ENCODE measurements at regions not wholly inside any gene's neighbourhood (a gene's known extent, or its start where the extent isn't known, plus 50 kb on each side); places are given as distances from the start of the nearest gene placed in this dataset.

DNA sequence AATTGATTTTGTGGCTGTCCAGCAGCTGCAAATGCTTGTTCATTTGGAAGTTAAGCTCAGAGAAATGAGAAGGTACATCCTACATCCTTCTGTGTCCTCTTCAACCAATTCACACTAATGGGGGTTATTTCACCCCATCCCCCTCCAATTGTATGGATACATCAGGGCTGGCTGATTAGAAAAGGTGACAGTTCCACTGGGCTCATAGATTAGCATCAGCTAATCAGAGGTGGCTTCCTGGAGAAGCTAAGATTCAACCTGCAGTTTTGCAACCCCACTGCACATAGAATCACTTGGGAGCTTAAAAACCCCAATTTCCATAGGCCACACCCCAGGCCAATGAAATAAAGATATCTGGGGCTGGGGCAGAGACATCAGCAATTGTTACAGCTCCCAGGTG, 217.7 kb upstream of the TLE3 start:
- no peak for DNase-seq

GRCh38 chr15:70314688-70315087, 217.0 kb upstream of the TLE3 start:
- DNase-seq, result no peak

DNA sequence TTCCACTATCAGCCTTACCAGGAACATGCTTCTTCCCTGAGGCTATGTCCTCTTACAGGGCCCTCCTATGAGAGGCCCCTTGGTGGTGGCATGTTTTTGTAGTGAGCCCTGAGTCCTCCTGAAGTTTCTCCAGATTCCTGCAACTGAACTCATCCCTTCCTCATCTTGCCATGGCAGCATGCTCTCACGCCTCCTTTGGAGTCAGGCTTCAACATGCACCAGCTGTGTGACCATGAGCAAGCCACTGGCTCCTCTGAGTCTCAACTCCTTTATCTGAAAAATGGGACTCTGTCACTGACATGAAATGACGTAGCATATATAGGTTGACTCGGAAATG, 216.3 kb upstream of the TLE3 start:
- no peak for DNase-seq

GRCh38 chr15:70313099-70314017, 215.6 kb upstream of the TLE3 start:
- DNase-seq, result no peak

DNA sequence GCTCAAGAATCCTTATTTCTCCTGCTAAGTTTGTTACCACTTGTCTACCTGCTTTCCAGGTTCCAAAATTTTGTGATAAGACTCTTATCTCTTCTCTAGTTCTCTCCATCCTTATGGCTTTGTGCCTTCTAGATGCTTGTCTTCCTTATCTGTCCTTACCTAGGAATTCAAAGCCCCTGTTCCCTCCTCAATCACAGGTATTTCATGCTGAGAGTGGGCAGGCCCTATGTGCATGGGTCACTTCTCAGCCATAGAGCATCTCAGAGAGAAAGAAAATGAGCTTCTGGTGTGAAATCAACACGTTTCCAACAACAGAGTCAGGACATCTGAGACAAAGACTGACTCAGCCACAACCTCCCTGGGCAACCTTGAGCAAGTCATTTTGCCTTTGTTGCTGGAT, 214.1 kb upstream of the TLE3 start:
- no peak for DNase-seq

- no peak for DNase-seq
These were observed 212.0 kb upstream of the TLE3 start for GRCh38 chr15:70309716-70310115.

DNA sequence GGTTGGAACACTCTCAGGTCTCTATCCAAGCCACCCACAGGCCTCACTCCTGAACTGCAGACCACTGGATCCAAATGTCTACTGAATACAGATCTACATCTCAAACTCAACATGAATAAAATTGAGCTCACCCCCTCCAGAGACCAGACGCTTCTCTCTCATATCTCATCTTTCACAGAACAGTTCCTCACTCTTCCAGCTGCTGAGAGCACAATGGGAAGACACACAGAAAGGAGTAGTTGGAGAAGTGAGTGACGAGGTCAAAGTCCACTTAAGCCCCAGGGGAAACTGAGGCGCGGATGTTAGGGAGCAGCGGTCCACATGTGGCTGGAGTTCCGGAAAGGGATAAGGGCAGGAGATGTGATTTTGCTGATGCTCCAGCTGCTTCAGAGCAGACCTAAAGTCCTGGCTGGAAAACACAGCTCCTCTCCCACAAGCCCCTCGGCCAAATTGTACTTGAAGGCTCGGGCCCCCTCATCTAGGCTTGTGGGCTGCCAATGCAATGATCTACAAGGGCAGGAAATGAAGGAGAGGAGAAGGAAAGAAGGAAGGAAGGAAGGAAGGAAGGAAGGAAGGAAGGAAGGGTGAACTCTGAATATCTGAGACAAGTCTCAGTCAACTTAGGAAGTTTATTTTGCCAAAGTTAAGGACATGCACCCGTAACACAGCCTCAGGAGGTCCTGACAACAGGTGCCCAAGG, 211.2 kb upstream of the TLE3 start:
- DNase-seq, result no peak

- DNase-seq, result peak; percentile 31
These were observed 210.5 kb upstream of the TLE3 start for GRCh38 chr15:70308011-70308734.

- DNase-seq, result no peak
These were observed 208.9 kb upstream of the TLE3 start for GRCh38 chr15:70306582-70306981.

DNA sequence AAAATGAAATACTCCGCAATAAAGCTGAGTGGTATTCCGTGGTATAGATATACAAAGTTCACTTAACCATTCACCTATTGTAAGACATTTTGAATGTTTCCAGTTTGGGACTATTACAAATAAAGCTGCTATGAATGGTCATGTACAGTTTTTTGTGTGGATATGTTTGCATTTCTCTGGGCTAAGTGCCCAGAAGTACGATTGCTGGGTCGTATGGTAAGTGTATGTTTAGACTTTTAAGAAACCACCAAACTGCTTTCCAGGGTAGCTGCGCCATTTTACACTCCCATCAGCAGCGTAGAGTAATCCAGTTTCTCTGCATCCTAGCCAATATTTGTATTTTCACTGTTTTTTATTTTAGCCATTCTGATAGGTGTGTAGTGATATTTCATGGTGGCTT, 208.4 kb upstream of the TLE3 start:
- DNase-seq, result no peak

- no peak for DNase-seq
These were observed 206.3 kb upstream of the TLE3 start for GRCh38 chr15:70303981-70304380.

DNA sequence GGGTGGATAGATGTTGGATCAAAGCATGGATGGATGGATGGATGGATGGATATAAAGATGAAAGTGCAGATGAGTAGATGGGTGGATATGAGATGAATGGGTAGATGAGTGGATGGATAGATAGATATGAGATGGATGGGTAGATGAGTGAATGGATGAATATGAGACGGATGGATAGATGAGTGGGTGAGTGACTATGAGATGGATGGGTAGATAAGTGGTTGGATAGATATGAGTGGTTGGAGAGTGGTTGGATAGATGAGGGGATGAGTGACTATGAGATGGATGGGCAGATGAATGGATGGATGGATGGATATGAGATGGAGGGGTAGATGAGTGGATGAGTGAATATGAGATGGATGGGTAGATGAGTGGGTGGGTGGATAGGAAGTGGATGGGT, 204.6 kb upstream of the TLE3 start:
- DNase-seq, result no peak

DNA sequence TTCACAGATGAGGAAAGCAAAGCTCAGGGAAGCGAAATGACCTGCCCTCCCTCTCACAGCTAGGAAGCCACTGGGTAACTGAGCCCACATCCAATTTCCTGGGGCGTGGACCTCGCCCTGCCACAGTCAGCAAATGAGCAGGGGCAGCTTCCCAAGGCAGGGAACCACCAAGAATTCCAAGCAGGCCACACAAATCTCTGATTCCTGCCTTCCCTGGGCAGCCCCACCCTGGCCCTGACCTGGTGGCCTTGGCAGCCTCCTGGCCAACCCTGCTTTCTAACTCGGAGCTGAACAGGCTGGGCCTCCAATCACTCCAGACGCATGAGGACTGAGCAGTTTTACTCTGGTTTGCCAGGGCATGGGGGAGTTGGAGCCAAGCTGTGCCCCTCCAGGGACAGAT, 203.7 kb upstream of the TLE3 start:
- no peak for DNase-seq

- peak; percentile 73 for DNase-seq
These were observed 202.5 kb upstream of the TLE3 start for GRCh38 chr15:70299931-70300869.

- no peak for DNase-seq
These were observed 199.8 kb upstream of the TLE3 start for GRCh38 chr15:70297465-70298058.

- no peak for DNase-seq
These were observed 197.1 kb upstream of the TLE3 start for GRCh38 chr15:70294731-70295305.

DNA sequence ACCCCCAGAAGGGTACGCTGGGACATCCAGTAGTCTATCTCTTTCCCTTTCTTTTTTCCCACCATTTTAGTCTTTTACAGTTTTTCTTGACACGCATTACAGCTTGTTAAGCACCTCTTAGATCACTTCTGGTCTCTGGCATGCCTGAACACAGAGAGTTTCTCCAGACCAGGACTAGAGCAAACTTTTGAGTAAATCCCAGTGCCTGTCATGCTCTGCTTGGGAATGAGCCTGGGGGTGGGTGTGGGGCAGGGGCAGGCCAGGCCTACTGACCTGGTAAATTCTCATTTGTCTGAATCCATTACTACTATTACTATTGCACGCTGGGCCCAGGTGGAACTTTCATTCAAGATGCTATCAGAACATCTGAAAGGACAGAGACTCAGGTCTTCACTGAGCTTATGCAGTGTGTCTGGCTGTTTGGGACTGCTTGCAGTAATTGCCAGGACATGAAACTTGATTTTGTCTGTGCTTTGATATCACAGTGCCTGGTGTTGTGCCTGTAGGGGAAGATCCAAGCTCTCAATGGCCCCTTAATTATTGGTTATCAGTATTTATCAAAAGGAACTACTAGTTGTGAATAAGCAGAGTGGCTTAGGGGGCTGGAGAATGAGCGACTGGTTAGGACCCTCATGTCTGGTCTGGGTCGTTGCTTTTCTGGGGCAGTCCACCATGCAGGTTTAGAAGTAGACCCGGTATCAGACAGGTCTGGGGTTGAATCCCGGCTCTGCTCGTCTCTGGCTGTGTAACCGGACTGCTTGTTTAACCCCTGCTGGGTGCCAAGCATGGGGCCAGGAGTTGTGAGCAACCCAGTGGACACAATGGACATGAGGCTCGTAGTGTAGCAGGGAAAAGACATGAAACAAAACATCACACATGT, 196.1 kb upstream of the TLE3 start:
- DNase-seq, result no peak

DNA sequence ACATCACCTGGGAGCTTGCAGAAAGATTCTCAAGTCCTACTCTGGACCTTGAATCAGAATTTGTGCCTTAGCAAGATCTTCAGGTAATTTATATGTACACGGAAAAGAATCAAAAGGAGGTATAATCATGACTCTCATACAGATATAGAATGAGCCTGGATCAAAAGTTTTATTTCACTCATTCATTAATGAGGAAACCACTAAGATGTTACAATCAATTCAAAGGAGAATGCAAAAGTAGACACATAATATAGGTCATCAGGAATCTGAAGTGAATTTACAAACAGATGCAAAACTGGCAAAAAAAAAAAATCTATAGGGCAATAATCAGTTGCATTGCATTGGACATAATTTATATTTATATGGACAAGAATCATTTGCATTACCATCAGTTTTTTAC, 195.4 kb upstream of the TLE3 start:
- DNase-seq, result no peak

- no peak for DNase-seq
These were observed 194.5 kb upstream of the TLE3 start for GRCh38 chr15:70292076-70292760.

Measured in activated CD8-positive, alpha-beta memory T cell treated with anti-CD3 and anti-CD28 coated beads, Interleukin-2, amount 50 U/mL, for 4 hours (primary cell).